Calu3 (cell line): ENCODE measurements at regions not wholly inside any gene's neighbourhood (a gene's known extent, or its start where the extent isn't known, plus 50 kb on each side); places are given as distances from the start of the nearest gene placed in this dataset.
"Not testable (repeated sequence)": the region's sequence is repeated elsewhere in the genome, so short reads cannot be mapped to it uniquely, and the experiment has no call there.

Source experiments
- BruUV-seq: library from RNA; stranded (reverse); fragments of 400-500 nt; replicated peaks from 2 replicates; lab custom pipeline; 2021; lab: Mats Ljungman, UMichigan
- CTCF ChIA-PET: fragments of 300-600 bp; sonication (Branson Sonifier 250); formaldehyde crosslinking; loops from one replicate; lab custom pipeline; 2022; ENCODE audit warnings: antibody characterized with exemption; lab: Charles Lee
- DNase-seq: peaks from one replicate; pipeline ENCODE4 v3.0.0; 2022
- H3K27ac Mint-ChIP-seq: one replicate; pipeline ENCODE4 v1.8.0; 2022; ENCODE audit warnings: mixed read lengths; ENCODE audit not compliant: unreplicated experiment
- H3K27me3 Mint-ChIP-seq: one replicate; pipeline ENCODE4 v1.8.0; 2022; ENCODE audit warnings: mixed read lengths; ENCODE audit not compliant: unreplicated experiment
- H3K36me3 Mint-ChIP-seq: one replicate; pipeline ENCODE4 v1.8.0; 2022; ENCODE audit warnings: mild to moderate bottlenecking, moderate library complexity, mixed read lengths; ENCODE audit not compliant: insufficient read depth, unreplicated experiment
- H3K4me1 Mint-ChIP-seq: one replicate; pipeline ENCODE4 v1.8.0; 2022; ENCODE audit warnings: mild to moderate bottlenecking, low read depth, mixed read lengths; ENCODE audit not compliant: unreplicated experiment
- H3K4me3 Mint-ChIP-seq: one replicate; pipeline ENCODE4 v1.8.0; 2022; ENCODE audit warnings: mild to moderate bottlenecking, low read depth, moderate library complexity, mixed read lengths; ENCODE audit not compliant: unreplicated experiment
- H3K9me3 Mint-ChIP-seq: one replicate; pipeline ENCODE4 v1.8.0; 2022; ENCODE audit warnings: low read depth, mixed read lengths; ENCODE audit not compliant: unreplicated experiment
- CTCF ChIP-seq: fragments of 200-600 bp; IDR thresholded peaks from one replicate; pipeline ENCODE4 v1.8.0; 2022; ENCODE audit warnings: antibody characterized with exemption; ENCODE audit not compliant: unreplicated experiment
- intact Hi-C: fragments of 100-400 bp; cut with micrococcal nuclease; formaldehyde crosslinking; loops from one replicate; pipeline ENCODE4 v1.10.0; 2022; ENCODE audit not compliant: unreplicated experiment

- intact Hi-C loops, result no loop called here
- no peak for DNase-seq
- H3K27ac Mint-ChIP-seq, result no peak overlapping the region
- no TSS peak for BruUV-seq
- no peak overlapping the region for H3K4me3 Mint-ChIP-seq
- no peaks in the 10 kb centered on the region for H3K36me3 Mint-ChIP-seq
- H3K9me3 Mint-ChIP-seq, result peaks cover 5% of the 10 kb centered on the region
- CTCF ChIA-PET, result no interaction called here
- no peaks in the 10 kb centered on the region for H3K4me1 Mint-ChIP-seq
- H3K27me3 Mint-ChIP-seq, result no peaks in the 10 kb centered on the region
- no peak for TF ChIP-seq CTCF
These were observed 190.4 kb upstream of the LRRTM4 start for GRCh38 chr2:77712601-77713000.

GRCh38 chr2:77713412-77713811 lies 191.2 kb upstream of the LRRTM4 start:
- H3K27me3 Mint-ChIP-seq, result no peaks in the 10 kb centered on the region
- no peaks in the 10 kb centered on the region for H3K4me1 Mint-ChIP-seq
- intact Hi-C loops, result no loop called here
- no peak overlapping the region for H3K27ac Mint-ChIP-seq
- no peak for DNase-seq
- no peak for TF ChIP-seq CTCF
- H3K4me3 Mint-ChIP-seq, result no peak overlapping the region
- CTCF ChIA-PET, result no interaction called here
- peaks cover 4% of the 10 kb centered on the region for H3K9me3 Mint-ChIP-seq
- BruUV-seq, result no TSS peak
- no peaks in the 10 kb centered on the region for H3K36me3 Mint-ChIP-seq

GRCh38 chr2:77720115-77720514 lies 197.9 kb upstream of the LRRTM4 start:
- Mint-ChIP-seq H3K27ac (no peak overlapping the region), H3K27me3 (no peaks in the 10 kb centered on the region), H3K4me1 (no peaks in the 10 kb centered on the region), H3K36me3 (no peaks in the 10 kb centered on the region), H3K4me3 (no peak overlapping the region), H3K9me3 (peaks cover 4% of the 10 kb centered on the region)
- no peak for TF ChIP-seq CTCF
- no TSS peak for BruUV-seq
- DNase-seq, result no peak
- intact Hi-C loops, result no loop called here
- CTCF ChIA-PET, result no interaction called here

- BruUV-seq, result no TSS peak
- CTCF ChIA-PET, result no interaction called here
- no peaks in the 10 kb centered on the region for H3K4me1 Mint-ChIP-seq
- H3K9me3 Mint-ChIP-seq, result peaks cover 4% of the 10 kb centered on the region
- intact Hi-C loops, result no loop called here
- H3K27ac Mint-ChIP-seq, result no peak overlapping the region
- TF ChIP-seq CTCF, result no peak
- no peak for DNase-seq
- no peaks in the 10 kb centered on the region for H3K27me3 Mint-ChIP-seq
- H3K4me3 Mint-ChIP-seq, result no peak overlapping the region
- no peaks in the 10 kb centered on the region for H3K36me3 Mint-ChIP-seq
These were observed 199.4 kb upstream of the LRRTM4 start for GRCh38 chr2:77721593-77721992.

GRCh38 chr2:77725045-77725444 lies 202.9 kb upstream of the LRRTM4 start:
- Mint-ChIP-seq H3K27ac (no peak overlapping the region), H3K4me3 (no peak overlapping the region), H3K4me1 (no peaks in the 10 kb centered on the region), H3K9me3 (peaks cover 6% of the 10 kb centered on the region), H3K27me3 (no peaks in the 10 kb centered on the region), H3K36me3 (no peaks in the 10 kb centered on the region)
- BruUV-seq, result no TSS peak
- TF ChIP-seq CTCF, result no peak
- CTCF ChIA-PET, result no interaction called here
- DNase-seq, result no peak
- intact Hi-C loops, result no loop called here

- H3K9me3 Mint-ChIP-seq, result peaks cover 12% of the 10 kb centered on the region
- BruUV-seq, CTCF ChIA-PET, intact Hi-C loops, H3K27me3 Mint-ChIP-seq, H3K27ac Mint-ChIP-seq, H3K4me3 Mint-ChIP-seq, H3K4me1 Mint-ChIP-seq, DNase-seq, H3K36me3 Mint-ChIP-seq: not testable (repeated sequence)
These were observed 212.6 kb upstream of the LRRTM4 start for GRCh38 chr2:77734662-77735340.
